ENCODE measurements at regions not wholly inside any gene's neighbourhood (a gene's known extent, or its start where the extent isn't known, plus 50 kb on each side); places are given as distances from the start of the nearest gene placed in this dataset.

- Histone ChIP-seq H3K4me3 (no peak overlapping the region), H3K4me1 (no peaks in the 10 kb centered on the region), H3K36me3 (no peaks in the 10 kb centered on the region), H3K9me3 (no peaks in the 10 kb centered on the region), H3K27ac (no peak overlapping the region), H3K27me3 (no peaks in the 10 kb centered on the region)
- DNase-seq: no peak
- TF ChIP-seq POLR2A (IDR thresholded peaks at IDR 0.05): no peak
- no peak for TF ChIP-seq CTCF (IDR thresholded peaks at IDR 0.05)
Observed at GRCh38 chr7:145543242-145543641, 573.4 kb upstream of the CNTNAP2 start.

- H3K4me1 ChIP-seq: no peaks in the 10 kb centered on the region
- no peaks in the 10 kb centered on the region for H3K27me3 ChIP-seq
- no peak overlapping the region for H3K27ac ChIP-seq
- DNase-seq: no peak
- peaks cover 0 to under 1% (median 0%) of the 10 kb centered on the region in 4 donors for H3K9me3 ChIP-seq
- H3K4me3 ChIP-seq: no peak overlapping the region
- H3K36me3 ChIP-seq: no peaks in the 10 kb centered on the region
- TF ChIP-seq POLR2A (IDR thresholded peaks at IDR 0.05) (no peak), CTCF (IDR thresholded peaks at IDR 0.05) (no peak)
Observed at GRCh38 chr7:145539910-145540309, 576.7 kb upstream of the CNTNAP2 start.

- no peak overlapping the region for H3K27ac ChIP-seq
- DNase-seq: no peak
- no peaks in the 10 kb centered on the region for H3K4me1 ChIP-seq
- no peaks in the 10 kb centered on the region for H3K27me3 ChIP-seq
- H3K36me3 ChIP-seq: no peaks in the 10 kb centered on the region
- H3K4me3 ChIP-seq: no peak overlapping the region
- peaks cover 0 to 4% (median 0%) of the 10 kb centered on the region in 4 donors for H3K9me3 ChIP-seq
- TF ChIP-seq POLR2A (IDR thresholded peaks at IDR 0.05): no peak
- no peak for TF ChIP-seq CTCF (IDR thresholded peaks at IDR 0.05)
Observed at GRCh38 chr7:145534301-145534700, 582.3 kb upstream of the CNTNAP2 start.

- TF ChIP-seq POLR2A (IDR thresholded peaks at IDR 0.05) (no peak), CTCF (IDR thresholded peaks at IDR 0.05) (no peak)
- H3K27ac ChIP-seq: no peak overlapping the region
- H3K4me1 ChIP-seq: no peaks in the 10 kb centered on the region
- no peak for DNase-seq
- H3K36me3 ChIP-seq: no peaks in the 10 kb centered on the region
- H3K4me3 ChIP-seq: no peak overlapping the region
- H3K9me3 ChIP-seq: no peaks in the 10 kb centered on the region
- H3K27me3 ChIP-seq: no peaks in the 10 kb centered on the region
Observed at GRCh38 chr7:145520284-145520683, 596.3 kb upstream of the CNTNAP2 start.

GRCh38 chr7:145511004-145511403, 605.6 kb upstream of the CNTNAP2 start:
- no peak for DNase-seq

More at GRCh38 chr7:145511004-145511403, 605.6 kb upstream of the CNTNAP2 start:
- Histone ChIP-seq H3K27ac (no peak overlapping the region), H3K4me3 (no peak overlapping the region), H3K27me3 (no peaks in the 10 kb centered on the region), H3K36me3 (no peaks in the 10 kb centered on the region), H3K9me3 (no peaks in the 10 kb centered on the region), H3K4me1 (no peaks in the 10 kb centered on the region)
- TF ChIP-seq CTCF (IDR thresholded peaks at IDR 0.05): no peak
- no peak for TF ChIP-seq POLR2A (IDR thresholded peaks at IDR 0.05)

Data from Peyer's patch (tissue), 4 donors.